ENCODE measurements at regions not wholly inside any gene's neighbourhood (a gene's known extent, or its start where the extent isn't known, plus 50 kb on each side); places are given as distances from the start of the nearest gene placed in this dataset.
A peak's percentile ranks its signal among the peaks of the same experiment; 100 is the strongest.

GRCh38 chr14:35482994-35483515, 50.9 kb upstream of the INSM2 start (continued):
- no peak for TF ChIP-seq TSHZ1 (tag by site-specific recombination; IDR thresholded peaks at IDR 0.05; ENCODE audit: borderline replicate concordance)
- peak; percentile 46; the same call in 1 of the 2 replicates for TF ChIP-seq PRDM6 (tag by site-specific recombination; IDR thresholded peaks at IDR 0.05)
- TF ChIP-seq KLF8 (tag by site-specific recombination; IDR thresholded peaks at IDR 0.05) = peak; percentile 46; the same call in 1 of the 2 replicates
- TF ChIP-seq ZNF596 (tag by site-specific recombination; IDR thresholded peaks at IDR 0.05) = no peak
